HEK293 (cell line): ENCODE measurements at regions not wholly inside any gene's neighbourhood (a gene's known extent, or its start where the extent isn't known, plus 50 kb on each side); places are given as distances from the start of the nearest gene placed in this dataset.

Experiments
- CTCF ChIA-PET: fragments of 350-600 bp; formaldehyde crosslinking; extraction: SDS; loops from one replicate; lab custom pipeline; 2021; ENCODE audit warnings: antibody characterized with exemption; lab: Yijun Ruan, JAX
- POLR2A ChIA-PET: fragments of 300-600 bp; formaldehyde crosslinking; extraction: SDS; loops from one replicate; lab custom pipeline; 2020; ENCODE audit warnings: antibody characterized with exemption, inconsistent platforms; lab: Yijun Ruan, JAX
- H3K27ac ChIP-seq: fragments of 200-500 bp; sonication (Bioruptor generic); 2 replicates; pipeline ENCODE4 v1.5.1; 2014; ENCODE audit warnings: low read depth, low read length, control low read depth, inconsistent platforms; ENCODE audit errors: extremely low read depth
- H3K36me3 ChIP-seq, 2 experiments: fragments of 200-500 bp in 1 of 2; sonication (Bioruptor generic) in 1 of 2; 1 replicate in 1 of 2; 2 replicates in 1 of 2; pipeline ENCODE4 v1.5.1; 2014 to 2017; ENCODE audit warnings: inconsistent platforms in 2 of 2, low read length in 2 of 2; ENCODE audit not compliant: control insufficient read depth in 2 of 2, insufficient read depth in 1 of 2
- H3K4me1 ChIP-seq: fragments of 200-500 bp; sonication (Bioruptor generic); 2 replicates; pipeline ENCODE4 v1.5.1; 2014; ENCODE audit warnings: mild to moderate bottlenecking, low read length, inconsistent platforms; ENCODE audit not compliant: control insufficient read depth, insufficient read depth
- H3K4me3 ChIP-seq: 2 replicates; pipeline ENCODE4 v1.5.1; 2011; ENCODE audit warnings: low read depth, mild to moderate bottlenecking, control low read depth, low read length, moderate library complexity
- H3K9me3 ChIP-seq: fragments of 200-500 bp; sonication (Bioruptor generic); 2 replicates; pipeline ENCODE4 v1.5.1; 2014; ENCODE audit warnings: low read depth, low read length, inconsistent platforms; ENCODE audit not compliant: control insufficient read depth, insufficient read depth
- CTCF ChIP-seq: fragments of 450-650 bp; formaldehyde crosslinking; IDR thresholded peaks from 2 replicates; pipeline ENCODE4 v1.5.1; 2016; ENCODE audit warnings: missing biosample characterization, missing genetic modification characterization
- KLF16 ChIP-seq: fragments of 450-650 bp; formaldehyde crosslinking; IDR thresholded peaks from 2 replicates; pipeline ENCODE4 v1.5.1; 2017; ENCODE audit warnings: missing biosample characterization, missing genetic modification characterization
- KLF9 ChIP-seq: fragments of 450-650 bp; formaldehyde crosslinking; IDR thresholded peaks from 2 replicates; pipeline ENCODE4 v1.5.1; 2016; ENCODE audit warnings: missing biosample characterization, missing genetic modification characterization, low read depth
- PRDM10 ChIP-seq: fragments of 450-650 bp; formaldehyde crosslinking; IDR thresholded peaks from 2 replicates; pipeline ENCODE4 v1.5.1; 2016; ENCODE audit warnings: missing biosample characterization, missing genetic modification characterization
- TCF7L2 ChIP-seq: IDR thresholded peaks from 2 replicates; pipeline ENCODE4 v1.6.1; 2011; ENCODE audit warnings: low read depth, mild to moderate bottlenecking, inconsistent platforms, low read length, moderate library complexity, borderline replicate concordance
- WT1 ChIP-seq: fragments of 450-650 bp; formaldehyde crosslinking; IDR thresholded peaks from 2 replicates; pipeline ENCODE4 v1.5.1; 2016; ENCODE audit warnings: missing biosample characterization, missing genetic modification characterization
- ZEB2 ChIP-seq: fragments of 450-650 bp; formaldehyde crosslinking; IDR thresholded peaks from 2 replicates; pipeline ENCODE4 v1.5.1; 2016; ENCODE audit warnings: missing biosample characterization, missing genetic modification characterization
- ZFHX2 ChIP-seq: fragments of 450-650 bp; formaldehyde crosslinking; conservative IDR thresholded peaks from 2 replicates; pipeline ENCODE4 v1.5.1; 2016; ENCODE audit warnings: missing biosample characterization, missing genetic modification characterization
- ZFP3 ChIP-seq: fragments of 450-650 bp; formaldehyde crosslinking; IDR thresholded peaks from 2 replicates; pipeline ENCODE4 v1.5.1; 2016; ENCODE audit warnings: low read depth, missing biosample characterization, missing genetic modification characterization
- ZFP37 ChIP-seq: fragments of 450-650 bp; formaldehyde crosslinking; IDR thresholded peaks from 2 replicates; pipeline ENCODE4 v1.5.1; 2016; ENCODE audit warnings: missing biosample characterization, missing genetic modification characterization
- ZNF221 ChIP-seq: fragments of 450-650 bp; formaldehyde crosslinking; IDR thresholded peaks from 2 replicates; pipeline ENCODE4 v1.5.1; 2017; ENCODE audit warnings: missing biosample characterization, missing genetic modification characterization, borderline replicate concordance
- ZNF239 ChIP-seq: fragments of 450-650 bp; formaldehyde crosslinking; IDR thresholded peaks from 2 replicates; pipeline ENCODE4 v1.5.1; 2016; ENCODE audit warnings: missing biosample characterization, missing genetic modification characterization
- ZNF266 ChIP-seq: fragments of 450-650 bp; formaldehyde crosslinking; IDR thresholded peaks from 2 replicates; pipeline ENCODE4 v1.5.1; 2016; ENCODE audit warnings: missing biosample characterization, missing genetic modification characterization, low read depth
- ZNF292 ChIP-seq: fragments of 450-650 bp; formaldehyde crosslinking; IDR thresholded peaks from 2 replicates; pipeline ENCODE4 v1.5.1; 2016; ENCODE audit warnings: low read depth, missing biosample characterization, missing genetic modification characterization, borderline replicate concordance
- ZNF354C ChIP-seq: fragments of 450-650 bp; formaldehyde crosslinking; IDR thresholded peaks from 2 replicates; pipeline ENCODE4 v1.5.1; 2016; ENCODE audit warnings: missing biosample characterization, missing genetic modification characterization, low read depth, borderline replicate concordance
- ZNF510 ChIP-seq: fragments of 450-650 bp; formaldehyde crosslinking; IDR thresholded peaks from 2 replicates; pipeline ENCODE4 v1.5.1; 2018; ENCODE audit warnings: mild to moderate bottlenecking, missing genetic modification characterization, missing biosample characterization; ENCODE audit not compliant: insufficient replicate concordance
- ZNF544 ChIP-seq: fragments of 450-650 bp; formaldehyde crosslinking; IDR thresholded peaks from 2 replicates; pipeline ENCODE4 v1.5.0; 2017; ENCODE audit warnings: missing biosample characterization, missing genetic modification characterization
- ZNF596 ChIP-seq: fragments of 450-650 bp; IDR thresholded peaks from 2 replicates; pipeline ENCODE4 v1.5.0; 2018; ENCODE audit warnings: missing biosample characterization, mild to moderate bottlenecking, missing genetic modification characterization, moderate library complexity
- ZNF792 ChIP-seq: fragments of 450-650 bp; formaldehyde crosslinking; IDR thresholded peaks from 2 replicates; pipeline ENCODE4 v1.5.1; 2016; ENCODE audit warnings: missing biosample characterization, missing genetic modification characterization
- ZNF830 ChIP-seq: fragments of 450-650 bp; IDR thresholded peaks from 2 replicates; pipeline ENCODE4 v1.5.0; 2018; ENCODE audit warnings: missing biosample characterization, missing genetic modification characterization, low read depth, mild to moderate bottlenecking, moderate library complexity
- ZSCAN16 ChIP-seq: fragments of 450-650 bp; formaldehyde crosslinking; IDR thresholded peaks from 2 replicates; pipeline ENCODE4 v1.5.1; 2016; ENCODE audit warnings: missing biosample characterization, missing genetic modification characterization
- ZSCAN30 ChIP-seq: fragments of 450-650 bp; IDR thresholded peaks from 2 replicates; pipeline ENCODE4 v1.5.1; 2018; ENCODE audit warnings: missing biosample characterization, mild to moderate bottlenecking, missing genetic modification characterization, moderate library complexity
- ZSCAN5A ChIP-seq: fragments of 450-650 bp; formaldehyde crosslinking; IDR thresholded peaks from 2 replicates; pipeline ENCODE4 v1.5.1; 2016; ENCODE audit warnings: missing biosample characterization, missing genetic modification characterization
- TF ChIP-seq, protein P1 (sequence below): fragments of 450-650 bp; formaldehyde crosslinking; IDR thresholded peaks from 2 replicates; pipeline ENCODE4 v1.5.1; 2017; ENCODE audit warnings: missing biosample characterization, missing genetic modification characterization
- TF ChIP-seq, protein P2 (sequence below): fragments of 450-650 bp; formaldehyde crosslinking; IDR thresholded peaks from 2 replicates; pipeline ENCODE4 v1.5.1; 2016; ENCODE audit warnings: missing biosample characterization, missing genetic modification characterization

DNA sequence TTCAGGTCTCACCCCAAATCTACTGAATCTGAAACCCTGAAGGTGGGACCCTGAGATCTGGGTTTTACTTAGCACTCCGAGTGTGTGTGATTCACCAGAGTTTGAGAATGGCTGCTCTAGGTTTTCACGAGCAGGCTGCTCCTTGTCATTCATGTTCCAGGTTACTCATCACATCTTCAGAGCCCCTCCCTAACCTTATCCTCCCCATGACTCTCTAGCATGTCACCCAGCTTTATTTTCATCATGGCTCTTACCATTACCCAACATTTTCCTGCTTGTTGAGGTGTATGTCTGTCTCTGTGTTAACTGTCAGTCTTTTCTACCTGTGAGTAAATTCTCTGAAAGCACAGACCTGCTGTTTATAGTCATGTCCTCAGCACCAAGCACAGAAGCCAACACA lies 319.2 kb downstream of the NSG2 start:
- Histone ChIP-seq H3K4me3 (no peak overlapping the region), H3K9me3 (no peaks in the 10 kb centered on the region), H3K27ac (no peak overlapping the region), H3K4me1 (no peaks in the 10 kb centered on the region), H3K36me3 (peaks cover 0 to 5% of the 10 kb centered on the region in 2 experiments; a peak in 1 of 3 replicates)
- ChIA-PET POLR2A (no interaction called here), CTCF (interaction anchor here (0.9 kb wide), 1 partner anchor 38 kb away, joined by 4 read pairs; no protein-coding TSS in a partner anchor)
- TF ChIP-seq ZSCAN16 (no peak), ZFP3 (tag by site-specific recombination) (no peak), ZNF239 (tag by site-specific recombination) (no peak), TCF7L2 (no peak), PRDM10 (no peak), ZNF266 (tag by site-specific recombination) (no peak), ZNF596 (no peak), ZNF221 (tag by site-specific recombination) (no peak), ZNF510 (tag by site-specific recombination) (no peak), ZSCAN30 (tag by site-specific recombination) (no peak), KLF16 (tag by site-specific recombination) (no peak)
- TF ChIP-seq, protein P1, sequence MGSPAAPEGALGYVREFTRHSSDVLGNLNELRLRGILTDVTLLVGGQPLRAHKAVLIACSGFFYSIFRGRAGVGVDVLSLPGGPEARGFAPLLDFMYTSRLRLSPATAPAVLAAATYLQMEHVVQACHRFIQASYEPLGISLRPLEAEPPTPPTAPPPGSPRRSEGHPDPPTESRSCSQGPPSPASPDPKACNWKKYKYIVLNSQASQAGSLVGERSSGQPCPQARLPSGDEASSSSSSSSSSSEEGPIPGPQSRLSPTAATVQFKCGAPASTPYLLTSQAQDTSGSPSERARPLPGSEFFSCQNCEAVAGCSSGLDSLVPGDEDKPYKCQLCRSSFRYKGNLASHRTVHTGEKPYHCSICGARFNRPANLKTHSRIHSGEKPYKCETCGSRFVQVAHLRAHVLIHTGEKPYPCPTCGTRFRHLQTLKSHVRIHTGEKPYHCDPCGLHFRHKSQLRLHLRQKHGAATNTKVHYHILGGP (tag by site-specific recombination), result no peak

DNA sequence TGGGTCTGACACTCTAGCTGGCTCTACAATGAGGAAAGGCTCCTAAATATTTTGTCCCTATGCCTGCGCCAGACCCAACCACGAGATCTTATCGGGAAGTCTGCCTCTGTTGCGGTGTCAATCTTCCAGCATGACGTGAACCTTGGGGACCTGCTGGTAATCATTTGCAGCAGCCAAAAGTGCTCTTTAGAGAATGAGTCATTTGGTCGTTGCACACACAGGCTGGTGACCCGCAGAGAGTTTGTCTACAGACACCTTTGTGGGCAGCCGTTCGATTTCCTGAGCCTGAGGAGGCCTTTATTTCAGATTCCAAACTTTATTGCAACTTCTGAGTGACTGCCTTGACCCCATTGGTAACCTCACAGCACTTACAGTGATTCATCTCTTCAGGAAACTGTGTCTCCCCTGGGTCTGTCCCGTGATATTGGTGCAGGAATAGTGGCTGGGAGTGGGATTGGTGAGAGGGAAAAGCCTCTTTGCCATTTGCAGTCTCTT lies 326.1 kb downstream of the NSG2 start:
- H3K36me3 ChIP-seq, result no peaks in the 10 kb centered on the region
- ChIA-PET POLR2A (interaction anchor here (0.9 to 1.3 kb wide), 5 partner anchors 11 to 36 kb away, joined by 3 to 5 read pairs (median 4); no protein-coding TSS in a partner anchor), CTCF (interaction anchor here (1.1 kb wide), 1 partner anchor 31 kb away, joined by 5 read pairs; no protein-coding TSS in a partner anchor)
- peak overlapping the region; percentile 80 for H3K27ac ChIP-seq
- H3K4me3 ChIP-seq, result no peak overlapping the region
- no peaks in the 10 kb centered on the region for H3K9me3 ChIP-seq
- H3K4me1 ChIP-seq, result peaks cover 15% of the 10 kb centered on the region
- TF ChIP-seq ZSCAN5A (tag by site-specific recombination) (no peak), ZEB2 (tag by site-specific recombination) (peak; percentile 86), WT1 (no peak), ZNF354C (no peak), ZNF792 (tag by site-specific recombination) (no peak), ZNF544 (tag by site-specific recombination) (no peak), ZNF830 (tag by site-specific recombination) (no peak), ZFHX2 (tag by site-specific recombination) (no peak), KLF9 (peak; percentile 49; the same call in 1 of the 2 replicates), ZFP37 (peak; percentile 71; the same call in 1 of the 2 replicates), CTCF (tag by site-specific recombination) (no peak), ZNF292 (tag by site-specific recombination) (no peak)
- TF ChIP-seq, protein P2, sequence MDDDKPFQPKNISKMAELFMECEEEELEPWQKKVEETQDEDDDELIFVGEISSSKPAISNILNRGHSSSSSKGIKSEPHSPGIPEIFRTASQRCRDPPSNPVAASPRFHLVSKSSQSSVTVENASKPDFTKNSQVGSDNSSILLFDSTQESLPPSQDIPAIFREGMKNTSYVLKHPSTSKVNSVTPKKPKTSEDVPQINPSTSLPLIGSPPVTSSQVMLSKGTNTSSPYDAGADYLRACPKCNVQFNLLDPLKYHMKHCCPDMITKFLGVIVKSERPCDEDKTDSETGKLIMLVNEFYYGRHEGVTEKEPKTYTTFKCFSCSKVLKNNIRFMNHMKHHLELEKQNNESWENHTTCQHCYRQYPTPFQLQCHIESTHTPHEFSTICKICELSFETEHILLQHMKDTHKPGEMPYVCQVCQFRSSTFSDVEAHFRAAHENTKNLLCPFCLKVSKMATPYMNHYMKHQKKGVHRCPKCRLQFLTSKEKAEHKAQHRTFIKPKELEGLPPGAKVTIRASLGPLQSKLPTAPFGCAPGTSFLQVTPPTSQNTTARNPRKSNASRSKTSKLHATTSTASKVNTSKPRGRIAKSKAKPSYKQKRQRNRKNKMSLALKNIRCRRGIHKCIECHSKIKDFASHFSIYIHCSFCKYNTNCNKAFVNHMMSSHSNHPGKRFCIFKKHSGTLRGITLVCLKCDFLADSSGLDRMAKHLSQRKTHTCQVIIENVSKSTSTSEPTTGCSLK, result no peak
